Type B pancreatic cell (in vitro differentiated cells): ENCODE measurements at regions not wholly inside any gene's neighbourhood (a gene's known extent, or its start where the extent isn't known, plus 50 kb on each side); places are given as distances from the start of the nearest gene placed in this dataset.
"Not testable (repeated sequence)": the region's sequence is repeated elsewhere in the genome, so short reads cannot be mapped to it uniquely, and the experiment has no call there.

Source experiments
- DNase-seq: peaks from one replicate; pipeline ENCODE4 v3.0.0; 2021; ENCODE audit warnings: mixed read lengths; ENCODE audit not compliant: unreplicated experiment; ENCODE audit errors: extremely low spot score
- H3K27ac Mint-ChIP-seq: 2 replicates; pipeline ENCODE4 v1.8.0; 2021; ENCODE audit warnings: mild to moderate bottlenecking, mixed read lengths
- H3K27me3 Mint-ChIP-seq: 2 replicates; pipeline ENCODE4 v1.8.0; 2021; ENCODE audit warnings: mixed read lengths
- H3K36me3 Mint-ChIP-seq: 2 replicates; pipeline ENCODE4 v1.8.0; 2021; ENCODE audit warnings: mixed read lengths
- H3K4me1 Mint-ChIP-seq: one replicate; pipeline ENCODE4 v1.8.0; 2021; ENCODE audit warnings: mixed read lengths; ENCODE audit not compliant: unreplicated experiment
- H3K4me3 Mint-ChIP-seq: 2 replicates; pipeline ENCODE4 v1.8.0; 2021; ENCODE audit warnings: mild to moderate bottlenecking, mixed read lengths
- H3K9me3 Mint-ChIP-seq: 2 replicates; pipeline ENCODE4 v1.8.0; 2021; ENCODE audit warnings: mixed read lengths
- CTCF ChIP-seq: fragments of 200-600 bp; sonication (generic); conservative IDR thresholded peaks from 2 replicates; pipeline ENCODE4 v1.5.0; 2021; ENCODE audit warnings: antibody characterized with exemption, mild to moderate bottlenecking

DNA sequence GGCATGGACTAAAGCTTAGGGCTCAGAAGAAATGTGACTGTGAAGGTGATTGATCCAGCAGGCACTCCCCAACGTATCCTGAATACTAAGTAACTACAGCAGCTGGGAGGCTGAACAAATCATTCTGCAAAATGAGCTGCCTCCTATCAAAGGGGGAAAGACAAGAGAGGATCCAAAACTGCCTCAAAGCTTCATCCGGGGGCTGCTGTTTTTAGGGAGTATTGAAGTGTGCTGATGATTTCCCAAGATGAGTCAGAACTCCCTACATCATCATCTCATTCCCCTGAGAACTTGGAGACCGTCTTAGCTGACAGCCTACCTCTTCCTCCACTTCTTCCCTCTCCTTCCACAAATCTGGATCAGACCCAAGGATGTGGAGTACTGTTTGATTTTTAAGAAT, 108.4 kb upstream of the GRAMD1B start:
- H3K4me1 Mint-ChIP-seq, result no peaks in the 10 kb centered on the region
- H3K27me3 Mint-ChIP-seq, result peaks cover 21% of the 10 kb centered on the region
- DNase-seq, result no peak
- no peak overlapping the region for H3K27ac Mint-ChIP-seq
- TF ChIP-seq CTCF, result no peak
- H3K36me3 Mint-ChIP-seq, result no peaks in the 10 kb centered on the region
- no peak overlapping the region for H3K4me3 Mint-ChIP-seq
- H3K9me3 Mint-ChIP-seq, result no peaks in the 10 kb centered on the region

DNA sequence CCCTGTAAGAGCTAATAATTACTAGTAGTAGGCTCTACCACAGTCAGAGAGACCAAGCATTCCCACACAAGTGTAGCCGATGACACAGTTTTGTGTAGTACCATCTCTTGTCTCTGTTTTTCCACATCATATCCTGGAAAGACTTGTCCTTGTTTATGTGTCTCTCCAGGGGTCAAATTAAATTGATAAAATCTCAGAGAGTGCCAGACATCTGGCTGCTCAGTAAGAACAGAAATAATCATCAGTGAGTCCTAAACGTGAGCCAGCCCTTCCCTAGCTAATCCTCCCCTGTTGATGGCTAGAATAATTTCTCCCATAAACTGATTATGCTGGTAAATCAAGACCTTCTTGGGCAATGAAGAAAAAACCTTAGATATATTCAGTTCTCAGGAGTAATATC, 111.4 kb upstream of the GRAMD1B start:
- no peaks in the 10 kb centered on the region for H3K9me3 Mint-ChIP-seq
- peaks cover 30% of the 10 kb centered on the region for H3K27me3 Mint-ChIP-seq
- no peaks in the 10 kb centered on the region for H3K4me1 Mint-ChIP-seq
- TF ChIP-seq CTCF, result no peak
- DNase-seq, result no peak
- no peak overlapping the region for H3K4me3 Mint-ChIP-seq
- no peaks in the 10 kb centered on the region for H3K36me3 Mint-ChIP-seq
- H3K27ac Mint-ChIP-seq, result no peak overlapping the region

GRCh38 chr11:123318132-123318531, 111.9 kb upstream of the GRAMD1B start:
- H3K27me3 Mint-ChIP-seq, result peaks cover 32% of the 10 kb centered on the region
- H3K4me3 Mint-ChIP-seq, DNase-seq, H3K4me1 Mint-ChIP-seq, H3K27ac Mint-ChIP-seq, H3K36me3 Mint-ChIP-seq, H3K9me3 Mint-ChIP-seq: not testable (repeated sequence)

- Mint-ChIP-seq H3K4me3 (no peak overlapping the region), H3K27me3 (peaks cover 29% of the 10 kb centered on the region), H3K4me1 (no peaks in the 10 kb centered on the region), H3K36me3 (no peaks in the 10 kb centered on the region), H3K27ac (no peak overlapping the region), H3K9me3 (no peaks in the 10 kb centered on the region)
- DNase-seq, result no peak
- TF ChIP-seq CTCF, result no peak
Measured at GRCh38 chr11:123316003-123316402, 114.1 kb upstream of the GRAMD1B start.

- H3K4me1 Mint-ChIP-seq, result no peaks in the 10 kb centered on the region
- H3K36me3 Mint-ChIP-seq, result no peaks in the 10 kb centered on the region
- H3K4me3 Mint-ChIP-seq, result no peak overlapping the region
- H3K9me3 Mint-ChIP-seq, result no peaks in the 10 kb centered on the region
- peaks cover 29% of the 10 kb centered on the region for H3K27me3 Mint-ChIP-seq
- no peak for DNase-seq
- TF ChIP-seq CTCF, result no peak
- H3K27ac Mint-ChIP-seq, result no peak overlapping the region
Measured at GRCh38 chr11:123314972-123315371, 115.1 kb upstream of the GRAMD1B start.

DNA sequence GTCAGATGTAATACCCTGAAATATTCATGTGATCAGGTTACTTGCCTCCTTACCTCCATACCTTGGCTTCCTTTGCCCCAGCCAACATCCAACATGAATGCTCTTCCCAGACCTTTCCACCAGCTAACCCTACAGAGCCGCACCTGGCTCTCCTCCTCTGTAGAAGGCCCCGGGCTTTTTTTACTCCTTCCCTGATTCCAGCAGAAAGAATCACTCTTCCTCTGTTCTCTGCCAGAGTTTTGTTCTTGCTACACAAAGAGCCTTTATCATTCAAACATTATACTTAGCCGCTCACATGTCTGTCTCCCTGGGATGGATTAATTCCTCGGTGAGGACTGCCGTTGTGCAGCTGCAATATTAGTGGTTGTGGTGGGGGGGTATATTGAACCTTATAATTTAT, 116.8 kb upstream of the GRAMD1B start:
- no peak for DNase-seq
- Mint-ChIP-seq H3K4me1 (no peaks in the 10 kb centered on the region), H3K36me3 (no peaks in the 10 kb centered on the region), H3K27me3 (peaks cover 21% of the 10 kb centered on the region), H3K4me3 (no peak overlapping the region), H3K27ac (no peak overlapping the region), H3K9me3 (no peaks in the 10 kb centered on the region)
- no peak for TF ChIP-seq CTCF
